ENCODE measurements at regions not wholly inside any gene's neighbourhood (a gene's known extent, or its start where the extent isn't known, plus 50 kb on each side); places are given as distances from the start of the nearest gene placed in this dataset.
A peak's percentile ranks its signal among the peaks of the same experiment; 100 is the strongest.

GRCh38 chr10:52440612-52441285 lies 126.7 kb downstream of the DKK1 start:
- DNase-seq (ENCODE audit: low read depth in 2 of 2) = no peak

- no peak for DNase-seq (ENCODE audit: low read depth in 2 of 2)
Observed at GRCh38 chr10:52442576-52442975, 128.5 kb downstream of the DKK1 start.

- peak; percentile 43 to 51 for DNase-seq (ENCODE audit: low read depth in 2 of 2)
Observed at GRCh38 chr10:52443419-52444388, 129.6 kb downstream of the DKK1 start.

- peak; percentile 38 to 46 for DNase-seq (ENCODE audit: low read depth in 2 of 2)
Observed at GRCh38 chr10:52446391-52446790, 132.3 kb downstream of the DKK1 start.

- peak; percentile 46 to 52 for DNase-seq (ENCODE audit: low read depth in 2 of 2)
Observed at GRCh38 chr10:52447931-52448353, 133.9 kb downstream of the DKK1 start.

- DNase-seq (ENCODE audit: low read depth in 2 of 2) = no peak
Observed at GRCh38 chr10:52450762-52451291, 136.7 kb downstream of the DKK1 start.

- DNase-seq (ENCODE audit: low read depth in 2 of 2) = peak; percentile 11 to 24
Observed at GRCh38 chr10:52451817-52452216, 137.7 kb downstream of the DKK1 start.

- DNase-seq (ENCODE audit: low read depth in 2 of 2) = no peak
Observed at GRCh38 chr10:52452600-52453493, 138.8 kb downstream of the DKK1 start.

- DNase-seq (ENCODE audit: low read depth in 2 of 2) = no peak
Observed at GRCh38 chr10:52453501-52453900, 139.4 kb downstream of the DKK1 start.

- DNase-seq (ENCODE audit: low read depth in 2 of 2) = no peak
Observed at GRCh38 chr10:52454491-52454890, 140.4 kb downstream of the DKK1 start.

GRCh38 chr10:52455098-52455497 lies 141.0 kb downstream of the DKK1 start:
- no peak for DNase-seq (ENCODE audit: low read depth in 2 of 2)

GRCh38 chr10:52459097-52459496 lies 145.0 kb downstream of the DKK1 start:
- DNase-seq (ENCODE audit: low read depth in 2 of 2) = no peak

GRCh38 chr10:52463826-52464225 lies 149.7 kb downstream of the DKK1 start:
- DNase-seq (ENCODE audit: low read depth in 2 of 2) = no peak

GRCh38 chr10:52464368-52465124 lies 150.5 kb downstream of the DKK1 start:
- DNase-seq (ENCODE audit: low read depth in 2 of 2) = no peak

GRCh38 chr10:52465202-52465601 lies 151.1 kb downstream of the DKK1 start:
- no peak for DNase-seq (ENCODE audit: low read depth in 2 of 2)

- no peak for DNase-seq (ENCODE audit: low read depth in 2 of 2)
Observed at GRCh38 chr10:52466464-52466863, 152.4 kb downstream of the DKK1 start.

GRCh38 chr10:52469970-52470705 lies 156.1 kb downstream of the DKK1 start:
- DNase-seq (ENCODE audit: low read depth in 2 of 2) = no peak

- DNase-seq (ENCODE audit: low read depth in 2 of 2) = no peak
Observed at GRCh38 chr10:52472406-52473146, 158.5 kb downstream of the DKK1 start.

- no peak for DNase-seq (ENCODE audit: low read depth in 2 of 2)
Observed at GRCh38 chr10:52474265-52474664, 160.2 kb downstream of the DKK1 start.
